Body of pancreas (tissue), 4 donors: ENCODE measurements at regions not wholly inside any gene's neighbourhood (a gene's known extent, or its start where the extent isn't known, plus 50 kb on each side); places are given as distances from the start of the nearest gene placed in this dataset.

Experiments
- ATAC-seq: fragments of 150-250 bp; one replicate; pipeline ENCODE4 v1.9.1; 2016
- DNase-seq, 4 donors: peaks; one replicate each; pipeline ENCODE4 v3.0.0-alpha.2; 2019
- H3K27ac ChIP-seq, 4 donors: fragments of 200-600 bp; sonication (generic); 1 replicate in 3 of 4; 2 replicates in 1 of 4; pipeline versions ENCODE4 v1.5.1 to v1.6.1; 2016 to 2019; ENCODE audit warnings: mild to moderate bottlenecking in 1 of 4, mixed read lengths in 1 of 4, moderate library complexity in 1 of 4
- H3K27me3 ChIP-seq, 2 donors: fragments of 200-600 bp; sonication (generic); one replicate each; pipeline ENCODE4 v1.6.0; 2016; ENCODE audit warnings: mild to moderate bottlenecking in 1 of 2
- H3K36me3 ChIP-seq, 2 donors: fragments of 200-600 bp; sonication (generic); replicated peaks in 1 of 2; 2 replicates each; pipeline ENCODE4 v1.5.1; 2016; ENCODE audit warnings: low read depth in 2 of 2; ENCODE audit not compliant: insufficient read depth in 1 of 2
- H3K4me1 ChIP-seq: fragments of 200-600 bp; sonication (generic); one replicate; pipeline ENCODE4 v1.6.0; 2016
- H3K4me3 ChIP-seq, 2 donors: fragments of 200-600 bp; sonication (generic); 1 replicate in 1 of 2; 2 replicates in 1 of 2; pipeline ENCODE4 v1.5.1; 2016 to 2019
- H3K9me3 ChIP-seq, 3 donors: fragments of 200-600 bp; sonication (generic); 1 replicate in 2 of 3; 2 replicates in 1 of 3; pipeline ENCODE4 v1.5.1; 2016
- CTCF ChIP-seq, 7 experiments: fragments of 450-650 bp in 4 of 7; fragments of 200-600 bp in 3 of 7; sonication (generic) in 3 of 7; IDR thresholded peaks; one replicate each; pipeline ENCODE4 v1.5.1; 2016 to 2019; ENCODE audit warnings: antibody characterized with exemption in 7 of 7
- POLR2A ChIP-seq, 3 donors: fragments of 450-650 bp; IDR thresholded peaks; one replicate each; pipeline ENCODE4 v1.6.1; 2016; ENCODE audit warnings: antibody characterized with exemption in 3 of 3, mild to moderate bottlenecking in 2 of 3
- WGBS, 2 donors: methylation state at CpG; one replicate each; pipeline ENCODE4 v1.1.5; 2017; 5-methylcytosine and 5-hydroxymethylcytosine counted together
- intact Hi-C: fragments of 100-400 bp; cut with DNase I; formaldehyde crosslinking; loops from one replicate; pipeline ENCODE4 v1.15.1; 2023

- Histone ChIP-seq H3K9me3 (no peaks in the 10 kb centered on the region), H3K27me3 (no peaks in the 10 kb centered on the region), H3K36me3 (no peaks in the 10 kb centered on the region), H3K27ac (no peak overlapping the region), H3K4me1 (no peaks in the 10 kb centered on the region), H3K4me3 (no peak overlapping the region)
- DNase-seq (no peak), ATAC-seq (no peak)
- intact Hi-C loops, result no loop called here
- WGBS, 2 donors, result 65% methylated on average over 7 of the region's 7 CpGs
- TF ChIP-seq CTCF (IDR thresholded peaks at IDR 0.05) (no peak), POLR2A (IDR thresholded peaks at IDR 0.05) (no peak)
Observed at GRCh38 chr16:77057161-77057774, 133.7 kb upstream of the MON1B start.

- ATAC-seq (no peak), DNase-seq (peak in 3 of 4 donors; percentile 37 to 67 (median 48))
- intact Hi-C loops, result no loop called here
- Histone ChIP-seq H3K27ac (no peak overlapping the region), H3K9me3 (no peaks in the 10 kb centered on the region), H3K4me1 (no peaks in the 10 kb centered on the region), H3K36me3 (no peaks in the 10 kb centered on the region), H3K27me3 (no peaks in the 10 kb centered on the region), H3K4me3 (no peak overlapping the region)
- TF ChIP-seq POLR2A (IDR thresholded peaks at IDR 0.05) (no peak), CTCF (IDR thresholded peaks at IDR 0.05) (no peak)
Observed at GRCh38 chr16:77059446-77059845, 131.5 kb upstream of the MON1B start.

- ATAC-seq, result no peak
- TF ChIP-seq POLR2A (IDR thresholded peaks at IDR 0.05), result no peak
- no peak for TF ChIP-seq CTCF (IDR thresholded peaks at IDR 0.05)
- Histone ChIP-seq H3K27ac (no peak overlapping the region), H3K36me3 (no peaks in the 10 kb centered on the region), H3K9me3 (no peaks in the 10 kb centered on the region), H3K27me3 (no peaks in the 10 kb centered on the region), H3K4me3 (no peak overlapping the region), H3K4me1 (no peaks in the 10 kb centered on the region)
- intact Hi-C loops, result no loop called here
- DNase-seq, result no peak
- WGBS, 2 donors, result 79 to 91% methylated on average over 1 of the region's 1 CpG
Observed at GRCh38 chr16:77060614-77061013, 130.4 kb upstream of the MON1B start.

GRCh38 chr16:77062878-77063675 lies 127.9 kb upstream of the MON1B start:
- ATAC-seq, result no peak
- no peak for DNase-seq
- H3K27ac ChIP-seq, result no peak overlapping the region
- H3K9me3 ChIP-seq, result no peaks in the 10 kb centered on the region
- no peak for TF ChIP-seq CTCF (IDR thresholded peaks at IDR 0.05)
- TF ChIP-seq POLR2A (IDR thresholded peaks at IDR 0.05), result no peak
- H3K4me1 ChIP-seq, result no peaks in the 10 kb centered on the region
- intact Hi-C loops, result no loop called here
- H3K27me3 ChIP-seq, result no peaks in the 10 kb centered on the region
- no peaks in the 10 kb centered on the region for H3K36me3 ChIP-seq
- H3K4me3 ChIP-seq, result no peak overlapping the region
- WGBS, 2 donors, result 23% methylated on average over 11 of the region's 11 CpGs

- no peak overlapping the region for H3K4me3 ChIP-seq
- H3K27ac ChIP-seq, result no peak overlapping the region
- no peaks in the 10 kb centered on the region for H3K9me3 ChIP-seq
- WGBS, 2 donors, result 4% methylated on average over 1 of the region's 1 CpG; no CpG with 5 or more reads in 1 of the 2 donors
- no peak for TF ChIP-seq CTCF (IDR thresholded peaks at IDR 0.05)
- no peak for TF ChIP-seq POLR2A (IDR thresholded peaks at IDR 0.05)
- ATAC-seq (no peak), DNase-seq (no peak)
- no peaks in the 10 kb centered on the region for H3K4me1 ChIP-seq
- no peaks in the 10 kb centered on the region for H3K27me3 ChIP-seq
- intact Hi-C loops, result no loop called here
- no peaks in the 10 kb centered on the region for H3K36me3 ChIP-seq
Observed at GRCh38 chr16:77063676-77064016, 127.3 kb upstream of the MON1B start.
